ENCODE measurements at regions not wholly inside any gene's neighbourhood (a gene's known extent, or its start where the extent isn't known, plus 50 kb on each side); places are given as distances from the start of the nearest gene placed in this dataset.

DNA sequence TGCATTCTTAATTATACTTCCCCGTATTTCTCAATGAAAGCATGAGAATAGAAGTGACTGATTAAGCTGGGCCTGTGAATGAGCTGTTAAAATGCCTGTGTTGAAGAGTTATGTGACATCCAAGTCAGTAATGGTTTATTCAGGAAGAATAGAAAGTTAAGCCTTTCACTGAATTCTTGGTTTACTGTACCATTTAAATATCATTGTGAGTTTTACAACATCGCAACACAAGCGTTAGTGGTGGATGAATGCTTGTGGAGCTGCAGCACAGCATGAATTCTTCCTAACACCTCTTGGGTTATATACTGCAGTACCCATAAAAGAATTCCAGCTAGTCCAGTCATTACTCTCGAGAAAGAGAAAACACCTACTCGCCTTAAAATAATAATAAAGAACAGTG, 257.8 kb downstream of the JRKL start:
- Histone ChIP-seq H3K14ac (replicated peaks; ENCODE audit: low read depth, low read length) (no peak overlapping the region), H2AFZ (replicated peaks; ENCODE audit: low read length, poor library complexity) (no peak overlapping the region), H4K5ac (ENCODE audit: low read depth, low read length) (no peak overlapping the region), H3K4me3 (ENCODE audit: insufficient read depth, low read depth, low read length) (no peak overlapping the region), H3K23ac (ENCODE audit: low read depth, low read length) (no peak overlapping the region), H4K91ac (ENCODE audit: insufficient read depth, low read depth, low read length) (no peak overlapping the region), H3K4me1 (ENCODE audit: control insufficient read depth, insufficient read depth, low read length) (no peaks in the 10 kb centered on the region), H2AK9ac (replicated peaks; ENCODE audit: low read depth, low read length, poor library complexity) (no peak overlapping the region), H2AK5ac (ENCODE audit: low read depth, low read length) (no peak overlapping the region), H3K4ac (ENCODE audit: low read depth, low read length) (no peak overlapping the region), H3K4me2 (ENCODE audit: low read depth, low read length) (no peak overlapping the region), H3K9ac (ENCODE audit: low read depth, low read length) (no peak overlapping the region), H3K18ac (ENCODE audit: low read depth, low read length) (no peak overlapping the region), H2BK15ac (ENCODE audit: low read depth, low read length) (no peak overlapping the region), H3K27ac (ENCODE audit: insufficient read depth, low read length) (no peak overlapping the region), H2BK20ac (ENCODE audit: low read depth, low read length) (no peak overlapping the region), H4K8ac (ENCODE audit: low read depth in 2 of 2, low read length in 2 of 2) (no peak overlapping the region), H3K79me1 (ENCODE audit: low read depth in 1 of 2, low read length in 2 of 2) (no peaks in the 10 kb centered on the region), H4K20me1 (ENCODE audit: insufficient read depth, low read length) (no peaks in the 10 kb centered on the region), H3K56ac (ENCODE audit: extremely low read depth, insufficient read depth, low read length) (no peak overlapping the region), H3K36me3 (ENCODE audit: control insufficient read depth, insufficient read depth, low read length) (no peaks in the 10 kb centered on the region), H3K9me3 (ENCODE audit: control insufficient read depth, insufficient read depth, low read length) (no peaks in the 10 kb centered on the region), H2BK120ac (ENCODE audit: low read depth, low read length) (no peak overlapping the region), H2BK5ac (ENCODE audit: low read depth, low read length, poor library complexity, severe bottlenecking) (no peak overlapping the region), H3K27me3 (ENCODE audit: control insufficient read depth, insufficient read depth, low read length) (no peaks in the 10 kb centered on the region), H3K9me1 (ENCODE audit: insufficient read depth, low read length) (no peaks in the 10 kb centered on the region)
- BruUV-seq (replicated peaks), result no TSS peak
- dilution Hi-C loops (cut with HindIII; ENCODE audit: low sequenced_read_pairs, unreplicated experiment) (no loop called here), intact Hi-C loops (cut with micrococcal nuclease) (no loop called here), in situ Hi-C loops (cut with MboI; ENCODE audit: low sequenced_read_pairs) (no loop called here)
- ChIA-PET CTCF (no interaction called here), POLR2A (ENCODE audit: unreplicated experiment) (no interaction called here)
- TF ChIP-seq RFX5 (IDR thresholded peaks at IDR 0.05; ENCODE audit: low read depth, low read length), result no peak
- TF ChIP-seq, protein P1, sequence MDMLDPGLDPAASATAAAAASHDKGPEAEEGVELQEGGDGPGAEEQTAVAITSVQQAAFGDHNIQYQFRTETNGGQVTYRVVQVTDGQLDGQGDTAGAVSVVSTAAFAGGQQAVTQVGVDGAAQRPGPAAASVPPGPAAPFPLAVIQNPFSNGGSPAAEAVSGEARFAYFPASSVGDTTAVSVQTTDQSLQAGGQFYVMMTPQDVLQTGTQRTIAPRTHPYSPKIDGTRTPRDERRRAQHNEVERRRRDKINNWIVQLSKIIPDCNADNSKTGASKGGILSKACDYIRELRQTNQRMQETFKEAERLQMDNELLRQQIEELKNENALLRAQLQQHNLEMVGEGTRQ (IDR thresholded peaks at IDR 0.05; ENCODE audit: low read depth, low read length), result no peak
- TF ChIP-seq BHLHE40 (IDR thresholded peaks at IDR 0.05; ENCODE audit: low read depth, low read length), result no peak
- TF ChIP-seq, protein P2, sequence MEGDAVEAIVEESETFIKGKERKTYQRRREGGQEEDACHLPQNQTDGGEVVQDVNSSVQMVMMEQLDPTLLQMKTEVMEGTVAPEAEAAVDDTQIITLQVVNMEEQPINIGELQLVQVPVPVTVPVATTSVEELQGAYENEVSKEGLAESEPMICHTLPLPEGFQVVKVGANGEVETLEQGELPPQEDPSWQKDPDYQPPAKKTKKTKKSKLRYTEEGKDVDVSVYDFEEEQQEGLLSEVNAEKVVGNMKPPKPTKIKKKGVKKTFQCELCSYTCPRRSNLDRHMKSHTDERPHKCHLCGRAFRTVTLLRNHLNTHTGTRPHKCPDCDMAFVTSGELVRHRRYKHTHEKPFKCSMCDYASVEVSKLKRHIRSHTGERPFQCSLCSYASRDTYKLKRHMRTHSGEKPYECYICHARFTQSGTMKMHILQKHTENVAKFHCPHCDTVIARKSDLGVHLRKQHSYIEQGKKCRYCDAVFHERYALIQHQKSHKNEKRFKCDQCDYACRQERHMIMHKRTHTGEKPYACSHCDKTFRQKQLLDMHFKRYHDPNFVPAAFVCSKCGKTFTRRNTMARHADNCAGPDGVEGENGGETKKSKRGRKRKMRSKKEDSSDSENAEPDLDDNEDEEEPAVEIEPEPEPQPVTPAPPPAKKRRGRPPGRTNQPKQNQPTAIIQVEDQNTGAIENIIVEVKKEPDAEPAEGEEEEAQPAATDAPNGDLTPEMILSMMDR (conservative IDR thresholded peaks at IDR 0.05; ENCODE audit: low read depth, low read length), result no peak
- no peak for TF ChIP-seq POLR2A (IDR thresholded peaks at IDR 0.05; ENCODE audit: low read depth, low read length)
- TF ChIP-seq MAZ (IDR thresholded peaks at IDR 0.05; ENCODE audit: borderline replicate concordance, low read depth, low read length), result no peak
- no peak for TF ChIP-seq MAFK (IDR thresholded peaks at IDR 0.05; ENCODE audit: low read depth, low read length)
- TF ChIP-seq RAD21 (IDR thresholded peaks at IDR 0.05; ENCODE audit: low read length), result no peak
- no peak for TF ChIP-seq CEBPB (IDR thresholded peaks at IDR 0.05; ENCODE audit: low read depth, low read length)
- no peak for TF ChIP-seq CHD1 (IDR thresholded peaks at IDR 0.05; ENCODE audit: low read depth, low read length)
- no CpG with 5 or more reads among the region's 5 CpGs for WGBS, 2 experiments (ENCODE audit: extremely low coverage in 2 of 2, insufficient read length in 1 of 2)
- no peak for ATAC-seq (ENCODE audit: low read depth)
- DNase-seq, result no peak

Measured in IMR-90 (cell line).